CD4-positive, alpha-beta memory T cell (primary cell): ENCODE measurements at regions not wholly inside any gene's neighbourhood (a gene's known extent, or its start where the extent isn't known, plus 50 kb on each side); places are given as distances from the start of the nearest gene placed in this dataset.

Experiments used
- CTCF ChIA-PET: fragments of 350-600 bp; sonication (Branson Sonifier 250); formaldehyde crosslinking; loops from one replicate; lab custom pipeline; 2021; ENCODE audit warnings: inconsistent platforms; ENCODE audit not compliant: partially characterized antibody; lab: Charles Lee
- POLR2A ChIA-PET: fragments of 350-600 bp; sonication (Branson Sonifier 250); formaldehyde crosslinking; loops from one replicate; lab custom pipeline; 2021; ENCODE audit not compliant: partially characterized antibody; lab: Charles Lee
- DNase-seq, 5 donors: peaks; one replicate each; pipeline versions ENCODE4 v3.0.0 to v3.0.0-alpha.2; 2020 to 2022; ENCODE audit warnings: mixed read lengths in 1 of 5
- H3K27ac ChIP-seq: one replicate; pipeline ENCODE4 v1.7.0; 2013; ENCODE audit warnings: low read depth, low read length
- H3K27me3 ChIP-seq: 2 replicates; pipeline ENCODE4 v1.7.0; 2013; ENCODE audit warnings: mild to moderate bottlenecking, low read length, moderate library complexity; ENCODE audit not compliant: insufficient read depth
- H3K36me3 ChIP-seq: 2 replicates; pipeline ENCODE4 v1.7.0; 2013; ENCODE audit warnings: mild to moderate bottlenecking, low read length, moderate library complexity; ENCODE audit not compliant: insufficient read depth
- H3K4me1 ChIP-seq: 2 replicates; pipeline ENCODE4 v1.7.0; 2013; ENCODE audit warnings: mild to moderate bottlenecking, low read length, moderate library complexity; ENCODE audit not compliant: insufficient read depth
- H3K4me3 ChIP-seq, 2 donors: one replicate each; pipeline ENCODE4 v1.7.0; 2013; ENCODE audit warnings: low read length in 2 of 2, mild to moderate bottlenecking in 1 of 2
- H3K9me3 ChIP-seq, 2 donors: one replicate each; pipeline ENCODE4 v1.7.0; 2013; ENCODE audit warnings: low read length in 2 of 2, control low read depth in 1 of 2; ENCODE audit not compliant: control insufficient read depth in 1 of 2
- H3K27ac Mint-ChIP-seq, 7 donors: one replicate each; pipeline ENCODE4 v1.8.0; 2020 to 2021; ENCODE audit warnings: mixed read lengths in 7 of 7, mild to moderate bottlenecking in 6 of 7, inconsistent platforms in 3 of 7, moderate library complexity in 3 of 7
- H3K27me3 Mint-ChIP-seq, 2 donors: one replicate each; pipeline ENCODE4 v1.8.0; 2020 to 2021; ENCODE audit warnings: mixed read lengths in 2 of 2
- H3K36me3 Mint-ChIP-seq, 2 donors: one replicate each; pipeline ENCODE4 v1.8.0; 2020 to 2021; ENCODE audit warnings: mixed read lengths in 2 of 2, inconsistent platforms in 1 of 2, mild to moderate bottlenecking in 1 of 2
- H3K4me1 Mint-ChIP-seq, 4 donors: one replicate each; pipeline ENCODE4 v1.8.0; 2020 to 2021; ENCODE audit warnings: mixed read lengths in 4 of 4, mild to moderate bottlenecking in 1 of 4
- H3K4me3 Mint-ChIP-seq, 8 donors: one replicate each; pipeline ENCODE4 v1.8.0; 2020 to 2021; ENCODE audit warnings: mixed read lengths in 8 of 8, mild to moderate bottlenecking in 7 of 8, moderate library complexity in 6 of 8, inconsistent platforms in 3 of 8
- H3K9me3 Mint-ChIP-seq, 8 donors: one replicate each; pipeline ENCODE4 v1.8.0; 2020 to 2021; ENCODE audit warnings: mixed read lengths in 8 of 8, mild to moderate bottlenecking in 5 of 8, inconsistent platforms in 3 of 8, moderate library complexity in 1 of 8
- intact Hi-C: fragments of 100-400 bp; cut with micrococcal nuclease; formaldehyde crosslinking; loops from one replicate; pipeline ENCODE4 v1.15.1; 2023

DNA sequence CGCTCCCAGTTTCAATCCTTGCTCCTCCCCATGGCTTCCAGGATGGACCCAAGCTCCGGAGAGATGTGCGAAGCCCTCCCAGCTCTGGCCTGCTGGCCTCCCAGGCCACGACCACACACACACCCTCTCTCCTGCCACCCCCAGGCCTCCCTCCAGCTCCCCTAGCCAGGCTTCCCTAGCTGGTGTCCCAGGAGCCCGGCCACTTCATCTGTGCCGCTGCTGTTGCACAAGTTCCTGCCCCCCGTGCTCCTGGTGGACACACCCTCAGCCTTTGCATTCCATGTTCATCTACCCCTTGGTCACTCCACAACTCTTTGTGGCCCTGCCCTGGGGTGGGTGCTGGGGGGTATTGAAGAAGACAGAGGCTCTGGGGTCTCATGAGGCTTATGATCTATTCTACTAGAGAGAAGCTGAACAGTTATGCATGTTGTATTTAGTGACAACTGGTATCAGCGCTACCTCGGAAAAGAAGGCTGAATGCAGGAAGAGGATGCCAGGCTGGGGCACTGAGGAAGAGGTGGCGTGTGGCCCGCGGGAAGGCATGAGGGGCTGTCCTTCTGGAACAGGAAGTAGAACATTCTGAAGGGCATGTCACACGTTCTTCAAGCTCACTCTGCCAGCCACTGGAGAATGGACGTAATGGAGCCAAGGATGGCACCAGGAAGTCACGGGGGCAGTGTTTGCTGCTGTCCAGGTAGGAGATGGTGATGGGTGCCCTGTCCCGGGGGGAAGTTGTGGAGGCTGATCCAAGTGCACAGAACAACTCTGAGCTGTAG lies 172.4 kb downstream of the PSMG1 start:
- ChIA-PET POLR2A (no interaction called here), CTCF (interaction anchor here (0.8 kb wide), 1 partner anchor 9 kb away, joined by 3 read pairs; no protein-coding TSS in a partner anchor)
- intact Hi-C loops = no loop called here
- Histone ChIP-seq H3K9me3 (no peaks in the 10 kb centered on the region), H3K27me3 (no peaks in the 10 kb centered on the region), H3K4me3 (no peak overlapping the region), H3K4me1 (no peaks in the 10 kb centered on the region), H3K27ac (no peak overlapping the region), H3K36me3 (no peaks in the 10 kb centered on the region)
- H3K4me3 Mint-ChIP-seq = no peak overlapping the region
- H3K27ac Mint-ChIP-seq = no peak overlapping the region
- no peaks in the 10 kb centered on the region for H3K9me3 Mint-ChIP-seq
- no peaks in the 10 kb centered on the region for H3K4me1 Mint-ChIP-seq
- no peaks in the 10 kb centered on the region for H3K36me3 Mint-ChIP-seq
- H3K27me3 Mint-ChIP-seq = peaks cover 0 to 10% of the 10 kb centered on the region in 2 donors
- DNase-seq = no peak

DNA sequence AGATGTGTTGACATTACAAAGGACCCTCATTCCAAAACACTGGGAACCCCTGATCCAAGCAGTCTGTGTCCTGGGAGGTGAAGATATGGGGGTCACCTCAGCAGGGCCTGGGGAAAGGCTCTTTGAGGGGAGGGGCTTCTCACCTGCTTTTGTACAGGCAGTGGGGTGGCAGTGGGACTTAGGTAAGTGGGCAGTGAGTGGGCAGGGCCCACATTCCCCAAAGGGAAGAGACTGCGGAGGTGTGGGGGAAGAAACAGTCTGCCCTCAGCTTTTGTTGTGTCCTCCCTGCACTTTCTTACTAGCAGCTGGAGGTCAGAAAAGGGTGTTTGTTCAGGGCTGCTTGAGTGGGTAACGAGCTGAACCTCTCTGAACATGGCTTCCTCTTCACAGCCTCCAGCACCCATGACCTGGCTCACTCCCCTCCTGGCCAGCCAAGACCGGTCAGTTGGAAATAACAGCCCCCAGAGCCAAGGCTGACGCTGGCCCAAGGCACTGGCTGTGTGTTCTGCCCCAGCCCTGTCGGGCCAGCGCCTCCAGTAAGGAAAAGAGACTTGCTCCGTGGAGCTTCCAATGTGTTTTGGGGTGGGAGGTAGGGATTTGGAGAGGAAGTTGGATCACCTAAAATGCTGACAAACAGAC lies 173.5 kb downstream of the PSMG1 start:
- Mint-ChIP-seq H3K27me3 (peaks cover 0 to 10% of the 10 kb centered on the region in 2 donors), H3K9me3 (no peaks in the 10 kb centered on the region), H3K27ac (no peak overlapping the region), H3K36me3 (no peaks in the 10 kb centered on the region), H3K4me1 (peaks cover 1 to 3% (median 2%) of the 10 kb centered on the region in 4 donors), H3K4me3 (no peak overlapping the region)
- Histone ChIP-seq H3K36me3 (no peaks in the 10 kb centered on the region), H3K9me3 (no peaks in the 10 kb centered on the region), H3K4me1 (peaks cover under 1% of the 10 kb centered on the region), H3K27me3 (no peaks in the 10 kb centered on the region), H3K4me3 (no peak overlapping the region), H3K27ac (no peak overlapping the region)
- POLR2A ChIA-PET = no interaction called here
- DNase-seq = no peak
- intact Hi-C loops = no loop called here
- CTCF ChIA-PET = interaction anchor here (0.8 kb wide), 1 partner anchor 8 kb away, joined by 3 read pairs; no protein-coding TSS in a partner anchor

DNA sequence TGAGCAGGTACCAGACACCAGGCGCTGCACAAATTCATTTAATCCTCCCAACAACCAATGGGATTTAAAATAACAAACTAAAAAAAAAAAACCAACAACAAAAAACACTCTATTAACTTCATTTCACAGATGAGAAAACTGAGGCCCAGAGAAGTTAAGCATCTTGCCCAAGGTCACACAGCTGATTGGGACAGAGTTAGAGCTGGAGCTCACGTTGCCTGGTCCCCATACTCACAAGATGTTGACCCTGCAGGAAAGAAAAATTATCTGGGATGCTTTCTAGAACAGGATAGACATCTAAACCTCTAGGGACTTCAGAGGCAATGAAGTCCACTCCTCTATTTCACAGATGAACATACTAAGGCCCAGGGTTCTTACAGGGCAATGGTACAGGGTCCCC lies 175.3 kb downstream of the PSMG1 start:
- Mint-ChIP-seq H3K27me3 (peaks cover 0 to 9% of the 10 kb centered on the region in 2 donors), H3K36me3 (no peaks in the 10 kb centered on the region), H3K27ac (no peak overlapping the region), H3K4me1 (peaks cover 1 to 8% (median 3%) of the 10 kb centered on the region in 4 donors), H3K9me3 (no peaks in the 10 kb centered on the region), H3K4me3 (no peak overlapping the region)
- Histone ChIP-seq H3K9me3 (no peaks in the 10 kb centered on the region), H3K4me3 (no peak overlapping the region), H3K27ac (no peak overlapping the region), H3K36me3 (no peaks in the 10 kb centered on the region), H3K27me3 (no peaks in the 10 kb centered on the region), H3K4me1 (peaks cover 6% of the 10 kb centered on the region)
- DNase-seq = no peak
- CTCF ChIA-PET = no interaction called here
- POLR2A ChIA-PET = no interaction called here
- intact Hi-C loops = no loop called here

DNA sequence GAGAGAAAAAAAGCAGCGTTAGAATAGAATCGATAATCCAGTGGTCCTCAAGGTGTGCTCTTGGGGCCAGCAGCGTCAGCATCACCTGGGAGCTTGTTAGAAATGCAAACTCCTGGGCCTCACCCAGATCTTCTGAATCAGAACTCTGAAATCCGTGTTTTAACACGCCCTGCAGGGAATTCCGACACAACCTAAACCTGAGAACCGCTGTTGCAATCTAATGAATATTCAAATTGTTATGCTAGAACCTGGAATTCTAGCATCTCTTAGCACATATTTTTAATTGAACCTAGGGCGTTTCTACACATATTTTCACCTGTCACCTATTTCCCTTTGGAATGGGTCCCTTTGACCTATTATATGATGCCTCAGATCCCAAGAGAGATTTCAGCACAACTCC lies 175.7 kb downstream of the PSMG1 start:
- ChIA-PET POLR2A (no interaction called here), CTCF (no interaction called here)
- peaks cover 1 to 8% (median 3%) of the 10 kb centered on the region in 4 donors for H3K4me1 Mint-ChIP-seq
- Histone ChIP-seq H3K36me3 (no peaks in the 10 kb centered on the region), H3K27me3 (no peaks in the 10 kb centered on the region), H3K4me3 (no peak overlapping the region), H3K27ac (no peak overlapping the region), H3K4me1 (peaks cover 6% of the 10 kb centered on the region), H3K9me3 (no peaks in the 10 kb centered on the region)
- intact Hi-C loops = no loop called here
- DNase-seq = no peak
- no peaks in the 10 kb centered on the region for H3K36me3 Mint-ChIP-seq
- no peak overlapping the region for H3K27ac Mint-ChIP-seq
- peaks cover 0 to 9% of the 10 kb centered on the region in 2 donors for H3K27me3 Mint-ChIP-seq
- no peaks in the 10 kb centered on the region for H3K9me3 Mint-ChIP-seq
- no peak overlapping the region for H3K4me3 Mint-ChIP-seq

DNA sequence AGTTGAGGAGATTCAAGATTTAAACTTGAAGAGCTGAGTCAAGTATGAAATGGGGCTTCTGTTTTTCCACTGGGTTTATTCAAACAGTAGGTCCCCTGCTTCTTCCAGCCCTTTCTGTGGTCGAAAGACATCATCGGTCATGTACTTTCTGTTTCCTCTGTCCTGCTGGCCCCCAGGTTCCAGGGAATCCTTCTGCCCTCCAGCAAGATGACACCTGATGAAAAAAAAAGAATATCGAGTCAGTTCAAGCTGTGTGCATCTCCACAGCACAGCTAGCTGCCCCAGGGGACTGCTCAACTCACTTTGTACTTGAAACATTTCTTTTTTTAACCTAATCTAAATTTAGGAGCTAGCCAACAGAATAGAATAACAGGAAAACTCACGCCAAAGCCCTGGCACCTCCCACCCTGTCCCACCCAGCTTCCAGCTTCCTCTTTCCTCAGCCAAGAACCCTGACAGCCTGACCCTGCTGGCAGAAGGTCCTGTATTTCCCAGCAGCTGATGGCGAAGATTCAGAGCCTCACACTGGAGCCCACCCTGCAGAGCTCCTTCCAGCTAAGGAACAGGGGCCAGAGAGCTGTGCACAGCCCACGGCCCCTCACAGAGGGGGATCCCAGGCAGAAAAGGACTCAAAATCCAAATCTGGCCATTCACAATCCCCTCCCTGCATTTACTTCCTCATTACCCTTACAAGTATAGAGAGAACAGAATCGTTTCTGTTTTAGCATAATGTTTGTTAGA lies 176.5 kb downstream of the PSMG1 start:
- Mint-ChIP-seq H3K4me3 (no peak overlapping the region), H3K4me1 (peaks cover 1 to 8% (median 3%) of the 10 kb centered on the region in 4 donors), H3K27ac (no peak overlapping the region), H3K27me3 (peaks cover 0 to 9% of the 10 kb centered on the region in 2 donors), H3K36me3 (no peaks in the 10 kb centered on the region), H3K9me3 (no peaks in the 10 kb centered on the region)
- ChIA-PET CTCF (no interaction called here), POLR2A (no interaction called here)
- Histone ChIP-seq H3K9me3 (no peaks in the 10 kb centered on the region), H3K27ac (no peak overlapping the region), H3K36me3 (no peaks in the 10 kb centered on the region), H3K27me3 (no peaks in the 10 kb centered on the region), H3K4me3 (no peak overlapping the region), H3K4me1 (peaks cover 6% of the 10 kb centered on the region)
- intact Hi-C loops = no loop called here
- DNase-seq = no peak

DNA sequence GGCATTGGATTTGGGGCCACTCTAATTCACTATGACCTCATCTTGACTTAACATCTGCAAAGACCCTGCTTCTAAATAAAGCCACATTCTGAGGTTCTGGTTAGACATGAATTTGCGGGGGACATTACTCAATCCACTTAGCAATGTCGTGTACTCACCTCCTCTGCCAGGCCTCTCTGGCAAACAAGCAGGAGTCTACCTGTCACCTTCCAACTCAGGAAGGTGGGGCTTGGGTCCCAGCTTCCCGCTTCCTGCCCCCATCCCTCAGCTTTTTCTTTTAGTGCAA lies 177.8 kb downstream of the PSMG1 start:
- Mint-ChIP-seq H3K4me1 (peaks cover 1 to 8% (median 3%) of the 10 kb centered on the region in 4 donors), H3K27ac (no peak overlapping the region), H3K4me3 (no peak overlapping the region), H3K36me3 (no peaks in the 10 kb centered on the region), H3K9me3 (no peaks in the 10 kb centered on the region), H3K27me3 (peaks cover 4 to 9% of the 10 kb centered on the region in 2 donors)
- Histone ChIP-seq H3K4me3 (no peak overlapping the region), H3K27me3 (no peaks in the 10 kb centered on the region), H3K4me1 (peaks cover 6% of the 10 kb centered on the region), H3K9me3 (no peaks in the 10 kb centered on the region), H3K27ac (no peak overlapping the region), H3K36me3 (no peaks in the 10 kb centered on the region)
- DNase-seq = no peak
- intact Hi-C loops = no loop called here
- CTCF ChIA-PET = no interaction called here
- POLR2A ChIA-PET = no interaction called here
